Stimulated activated CD4-positive, alpha-beta T cell treated with anti-CD3 and anti-CD28 coated beads, Interleukin-15, amount 100 ng/mL, for 24 hours (primary cell): ENCODE measurements at regions not wholly inside any gene's neighbourhood (a gene's known extent, or its start where the extent isn't known, plus 50 kb on each side); places are given as distances from the start of the nearest gene placed in this dataset.

ENCODE experiments used
- DNase-seq: peaks from one replicate; pipeline ENCODE4 v3.0.0-alpha.2; 2020

GRCh38 chr20:24877652-24878051 is 71.4 kb upstream of the CST7 start:
- DNase-seq, result no peak

GRCh38 chr20:24878657-24879056 is 70.4 kb upstream of the CST7 start:
- DNase-seq, result no peak

DNA sequence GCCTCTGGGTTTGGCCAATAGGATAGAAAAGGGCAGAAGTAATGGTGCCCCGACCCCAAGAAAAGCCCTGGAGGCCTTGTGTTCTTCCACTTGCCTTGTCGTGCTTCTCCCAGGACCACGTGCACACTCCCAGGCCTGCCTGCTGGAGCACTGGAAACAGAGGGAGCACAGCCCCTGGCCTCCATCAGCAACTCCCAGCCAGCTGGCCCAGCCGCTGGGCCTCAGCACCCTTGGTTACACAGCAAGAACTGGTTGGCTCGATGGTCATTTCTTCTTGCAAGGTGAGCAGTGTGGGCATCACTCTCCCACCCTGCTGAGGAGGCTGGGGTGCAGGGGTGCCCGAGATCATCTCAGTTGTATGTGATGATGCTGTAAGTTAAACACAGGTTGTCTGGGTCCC is 69.2 kb upstream of the CST7 start:
- no peak for DNase-seq

DNA sequence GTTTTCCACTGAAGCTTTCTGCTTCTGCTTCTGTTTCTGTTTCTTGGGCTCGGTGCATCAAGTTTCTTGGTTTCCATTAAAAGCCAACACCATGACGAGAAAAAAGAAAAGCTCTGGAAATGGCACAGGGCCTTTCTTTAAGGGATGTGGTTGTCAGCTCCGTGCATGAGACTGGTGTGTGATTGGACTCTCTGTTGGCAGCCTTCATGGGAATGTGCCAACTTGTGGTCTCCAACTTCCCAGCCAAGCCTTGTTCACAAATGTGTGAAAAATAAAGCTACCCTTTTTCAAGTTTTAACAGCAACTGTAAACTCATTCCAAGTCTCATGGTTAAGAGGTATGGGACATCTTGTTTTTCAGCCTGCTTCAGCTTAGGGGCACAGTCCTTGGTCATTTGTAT is 68.7 kb upstream of the CST7 start:
- no peak for DNase-seq

- DNase-seq, result no peak
These were observed 58.8 kb upstream of the CST7 start for GRCh38 chr20:24890286-24890685.

- DNase-seq, result no peak
These were observed 57.3 kb upstream of the CST7 start for GRCh38 chr20:24891546-24892393.

DNA sequence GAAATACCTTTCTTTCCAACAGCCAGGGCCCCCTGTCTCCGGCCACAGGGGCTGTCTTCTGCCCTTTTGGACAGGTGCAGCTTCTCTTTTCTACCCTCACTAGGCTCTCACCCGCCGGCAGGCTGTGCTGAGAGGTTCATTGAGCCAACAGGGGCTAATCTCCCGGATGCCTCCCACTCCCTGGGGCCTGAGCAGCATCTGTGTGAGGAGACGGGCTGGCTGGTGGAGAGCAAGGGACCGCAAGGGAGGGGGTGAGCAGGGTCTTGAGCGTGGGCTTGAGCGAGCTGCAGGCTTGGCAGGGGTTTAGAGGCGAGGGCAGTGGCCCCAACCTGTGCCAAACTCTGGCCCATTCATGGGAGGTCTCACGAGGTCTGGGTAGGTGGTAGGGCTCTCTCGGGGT is 56.5 kb upstream of the CST7 start:
- DNase-seq, result no peak

- no peak for DNase-seq
These were observed 56.1 kb upstream of the CST7 start for GRCh38 chr20:24892931-24893330.

DNA sequence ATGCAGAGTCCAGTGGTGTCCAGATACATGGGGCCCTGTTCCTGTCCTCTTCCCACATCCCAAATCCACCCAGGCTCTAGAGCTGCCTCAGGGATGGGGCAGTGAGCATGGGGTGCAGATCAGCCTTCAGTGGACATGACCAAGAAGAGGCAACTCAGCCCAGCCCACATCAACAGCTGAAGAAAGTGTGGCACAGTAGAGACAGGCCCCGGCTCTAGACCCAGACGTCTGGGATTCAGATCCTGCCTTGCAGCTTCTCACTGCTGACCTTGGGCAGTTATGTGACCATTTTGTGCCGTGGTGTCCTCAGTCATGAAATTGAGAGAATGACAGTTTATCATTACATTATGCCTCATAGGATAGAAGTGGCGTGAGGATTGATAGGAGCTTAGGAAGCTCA is 54.6 kb upstream of the CST7 start:
- DNase-seq, result no peak

GRCh38 chr20:24894967-24895366 is 54.1 kb upstream of the CST7 start:
- DNase-seq, result no peak

- DNase-seq, result no peak
These were observed 53.6 kb upstream of the CST7 start for GRCh38 chr20:24895431-24895830.

DNA sequence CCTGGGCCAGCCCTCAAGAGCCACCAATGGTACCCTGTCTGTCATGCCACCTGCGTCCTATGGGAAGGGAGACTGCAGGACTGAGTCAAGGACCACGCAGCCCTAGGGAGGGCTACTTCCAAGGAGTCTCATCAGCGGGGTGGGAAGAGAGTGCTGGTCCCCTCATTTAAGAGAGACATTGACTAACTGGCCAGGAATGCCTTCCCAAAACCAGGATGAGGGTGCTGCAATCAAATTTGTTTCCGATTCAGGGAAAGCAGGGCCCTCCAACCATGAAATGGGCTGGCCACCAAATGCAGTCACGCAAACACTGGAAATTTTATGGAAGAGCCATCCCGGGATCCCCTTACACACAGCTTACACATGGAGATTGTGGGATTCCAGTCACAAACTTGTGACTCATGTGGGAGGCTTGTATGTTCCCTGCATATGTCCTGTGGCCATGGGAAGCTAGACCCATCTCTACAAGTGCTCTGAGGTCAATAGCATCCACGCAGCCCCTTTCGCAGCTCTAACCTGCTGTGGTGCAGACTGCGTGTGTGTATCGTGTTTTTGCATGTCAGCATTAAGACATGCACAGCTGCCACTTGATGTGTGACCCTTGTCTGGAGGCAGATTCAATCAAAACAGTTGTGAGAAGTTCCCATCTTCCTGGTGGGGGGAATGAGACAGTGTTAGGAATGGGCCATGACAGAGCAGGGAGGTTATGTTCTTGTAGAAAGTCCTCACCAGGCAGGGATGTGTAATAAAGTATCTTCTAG is 53.0 kb upstream of the CST7 start:
- DNase-seq, result no peak

- no peak for DNase-seq
These were observed 52.1 kb upstream of the CST7 start for GRCh38 chr20:24896984-24897383.

- DNase-seq, result no peak
These were observed 51.1 kb upstream of the CST7 start for GRCh38 chr20:24897974-24898373.

- DNase-seq, result no peak
These were observed 49.9 kb upstream of the CST7 start for GRCh38 chr20:24899153-24899552.
